ENCODE measurements at regions not wholly inside any gene's neighbourhood (a gene's known extent, or its start where the extent isn't known, plus 50 kb on each side); places are given as distances from the start of the nearest gene placed in this dataset.

- H3K27ac ChIP-seq (ENCODE audit: control insufficient read depth, insufficient read depth, low read length): no peak overlapping the region
- no peak overlapping the region for H3K4me3 ChIP-seq (ENCODE audit: control insufficient read depth in 2 of 3, extremely low read depth in 1 of 3, insufficient read depth in 2 of 3, low read depth in 1 of 3, low read length in 3 of 3)
- H3K4me1 ChIP-seq (ENCODE audit: control insufficient read depth, extremely low read depth, insufficient read depth, low read length): peaks cover 8% of the 10 kb centered on the region
- H3K9me1 ChIP-seq (ENCODE audit: control insufficient read depth, extremely low read depth, insufficient read depth, low read length): no peaks in the 10 kb centered on the region
- TF ChIP-seq CTCF (optimal IDR thresholded peaks at IDR 0.05 in 1 of 3, IDR thresholded peaks at IDR 0.05 in 1 of 3, conservative IDR thresholded peaks at IDR 0.05 in 1 of 3; ENCODE audit: extremely low read depth in 1 of 3, insufficient read depth in 2 of 3, low read length in 3 of 3) (no peak), EZH2 (IDR thresholded peaks at IDR 0.05; ENCODE audit: low read length) (no peak)
- FAIRE-seq (no peak), DNase-seq (ENCODE audit: low read depth, low spot score) (no peak)
- dilution Hi-C loops (cut with MboI; ENCODE audit: extremely low pct_ligation_motif_present, low sequenced_read_pairs): no loop called here
- no peak overlapping the region for H3K9ac ChIP-seq (ENCODE audit: control insufficient read depth, extremely low read depth, insufficient read depth, low read length)
- H3K79me2 ChIP-seq (ENCODE audit: control insufficient read depth, insufficient read depth, low read length): no peaks in the 10 kb centered on the region
- H3K27me3 ChIP-seq (ENCODE audit: control insufficient read depth, extremely low read depth, insufficient read depth, low read length): no peaks in the 10 kb centered on the region
- no peak overlapping the region for H2AFZ ChIP-seq (ENCODE audit: control insufficient read depth, low read length)
- H3K9me3 ChIP-seq (ENCODE audit: control insufficient read depth, low read depth, low read length): peaks cover 9% of the 10 kb centered on the region
- H4K20me1 ChIP-seq (ENCODE audit: control insufficient read depth, extremely low read depth, insufficient read depth, low read length): no peaks in the 10 kb centered on the region
- H3K36me3 ChIP-seq (ENCODE audit: control insufficient read depth in 2 of 2, extremely low read depth in 1 of 2, insufficient read depth in 2 of 2, low read length in 2 of 2): no peaks in the 10 kb centered on the region
- no peak overlapping the region for H3K4me2 ChIP-seq (ENCODE audit: control insufficient read depth, extremely low read depth, insufficient read depth, low read depth, low read length)
These were observed 1103.2 kb downstream of the GATA3 start for GRCh38 chr10:9157656-9158055.

GRCh38 chr10:9158675-9159074 is 1104.2 kb downstream of the GATA3 start:
- Histone ChIP-seq H3K27ac (ENCODE audit: control insufficient read depth, insufficient read depth, low read length) (peak overlapping the region; percentile 39), H3K9me1 (ENCODE audit: control insufficient read depth, extremely low read depth, insufficient read depth, low read length) (no peaks in the 10 kb centered on the region), H3K27me3 (ENCODE audit: control insufficient read depth, extremely low read depth, insufficient read depth, low read length) (no peaks in the 10 kb centered on the region), H3K4me2 (ENCODE audit: control insufficient read depth, extremely low read depth, insufficient read depth, low read depth, low read length) (peak overlapping the region; percentile 13), H3K4me1 (ENCODE audit: control insufficient read depth, extremely low read depth, insufficient read depth, low read length) (peaks cover 8% of the 10 kb centered on the region), H3K4me3 (ENCODE audit: control insufficient read depth in 2 of 3, extremely low read depth in 1 of 3, insufficient read depth in 2 of 3, low read depth in 1 of 3, low read length in 3 of 3) (no peak overlapping the region), H2AFZ (ENCODE audit: control insufficient read depth, low read length) (no peak overlapping the region), H3K36me3 (ENCODE audit: control insufficient read depth in 2 of 2, extremely low read depth in 1 of 2, insufficient read depth in 2 of 2, low read length in 2 of 2) (no peaks in the 10 kb centered on the region), H3K9me3 (ENCODE audit: control insufficient read depth, low read depth, low read length) (peaks cover 9% of the 10 kb centered on the region), H3K9ac (ENCODE audit: control insufficient read depth, extremely low read depth, insufficient read depth, low read length) (no peak overlapping the region), H3K79me2 (ENCODE audit: control insufficient read depth, insufficient read depth, low read length) (no peaks in the 10 kb centered on the region), H4K20me1 (ENCODE audit: control insufficient read depth, extremely low read depth, insufficient read depth, low read length) (no peaks in the 10 kb centered on the region)
- FAIRE-seq: peak; percentile 73
- TF ChIP-seq EZH2 (IDR thresholded peaks at IDR 0.05; ENCODE audit: low read length) (no peak), CTCF (optimal IDR thresholded peaks at IDR 0.05 in 1 of 3, IDR thresholded peaks at IDR 0.05 in 1 of 3, conservative IDR thresholded peaks at IDR 0.05 in 1 of 3; ENCODE audit: extremely low read depth in 1 of 3, insufficient read depth in 2 of 3, low read length in 3 of 3) (no peak)
- dilution Hi-C loops (cut with MboI; ENCODE audit: extremely low pct_ligation_motif_present, low sequenced_read_pairs): no loop called here
- peak; percentile 44 for DNase-seq (ENCODE audit: low read depth, low spot score)
